ENCODE measurements at regions not wholly inside any gene's neighbourhood (a gene's known extent, or its start where the extent isn't known, plus 50 kb on each side); places are given as distances from the start of the nearest gene placed in this dataset.

DNA sequence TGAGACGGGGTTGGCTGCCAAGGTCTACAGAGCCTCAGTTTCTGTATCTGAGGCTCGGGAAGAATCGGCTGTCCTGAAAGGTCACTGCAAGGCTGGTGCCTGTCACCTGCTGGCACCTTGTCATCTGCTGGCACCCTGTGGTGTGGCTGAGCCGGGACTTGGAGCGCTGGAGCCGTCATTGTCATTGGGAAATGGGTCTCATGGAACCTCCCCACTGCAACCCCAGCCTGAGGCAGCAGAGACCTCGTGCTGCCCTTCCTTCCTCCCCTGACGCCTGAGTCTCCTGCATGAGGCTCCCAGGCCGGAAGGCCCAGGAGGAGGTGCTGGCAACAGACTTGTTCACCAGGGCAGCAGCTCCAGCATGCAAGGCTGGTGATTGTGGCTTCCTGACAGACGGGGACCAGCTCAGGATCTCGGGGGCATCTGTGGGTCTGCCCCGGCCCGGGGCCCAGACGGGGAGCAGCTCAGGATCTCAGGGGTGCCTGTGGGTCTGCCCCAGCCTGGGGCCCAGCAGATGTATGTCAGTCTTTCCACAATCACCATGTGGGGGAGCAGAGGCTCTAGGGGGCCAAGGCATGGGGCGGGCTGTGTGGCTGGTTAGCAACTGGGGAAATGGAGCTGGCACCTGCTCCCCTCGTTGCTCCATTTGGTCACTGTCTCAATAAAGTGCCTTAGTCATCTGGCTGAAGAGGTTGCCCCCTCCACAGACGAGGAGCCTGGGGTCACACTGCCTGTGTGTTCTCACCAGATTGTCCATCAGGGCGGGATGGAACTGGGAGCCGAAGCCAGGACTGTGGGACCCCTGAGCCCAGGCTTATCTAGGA lies 668.7 kb downstream of the BRD1 start:
- no peak for TF ChIP-seq CTCF (IDR thresholded peaks at IDR 0.05; ENCODE audit: insufficient read depth, low read depth, low read length)
- POLR2A ChIA-PET = no interaction called here
- Histone ChIP-seq H3K27me3 (ENCODE audit: control insufficient read depth, insufficient read depth, low read length) (no peaks in the 10 kb centered on the region), H3K4me3 (ENCODE audit: low read depth, low read length) (no peak overlapping the region), H3K36me3 (ENCODE audit: control insufficient read depth, insufficient read depth, low read length) (no peaks in the 10 kb centered on the region)
- CTCF ChIA-PET = no interaction called here
- no peak for DNase-seq (ENCODE audit: low read depth)

- H3K4me3 ChIP-seq (ENCODE audit: low read depth, low read length) = no peak overlapping the region
- DNase-seq (ENCODE audit: low read depth) = no peak
- POLR2A ChIA-PET = no interaction called here
- no peaks in the 10 kb centered on the region for H3K27me3 ChIP-seq (ENCODE audit: control insufficient read depth, insufficient read depth, low read length)
- TF ChIP-seq CTCF (IDR thresholded peaks at IDR 0.05; ENCODE audit: insufficient read depth, low read depth, low read length) = no peak
- CTCF ChIA-PET = no interaction called here
- no peaks in the 10 kb centered on the region for H3K36me3 ChIP-seq (ENCODE audit: control insufficient read depth, insufficient read depth, low read length)
These were observed 669.9 kb downstream of the BRD1 start for GRCh38 chr22:49157529-49158339.

DNA sequence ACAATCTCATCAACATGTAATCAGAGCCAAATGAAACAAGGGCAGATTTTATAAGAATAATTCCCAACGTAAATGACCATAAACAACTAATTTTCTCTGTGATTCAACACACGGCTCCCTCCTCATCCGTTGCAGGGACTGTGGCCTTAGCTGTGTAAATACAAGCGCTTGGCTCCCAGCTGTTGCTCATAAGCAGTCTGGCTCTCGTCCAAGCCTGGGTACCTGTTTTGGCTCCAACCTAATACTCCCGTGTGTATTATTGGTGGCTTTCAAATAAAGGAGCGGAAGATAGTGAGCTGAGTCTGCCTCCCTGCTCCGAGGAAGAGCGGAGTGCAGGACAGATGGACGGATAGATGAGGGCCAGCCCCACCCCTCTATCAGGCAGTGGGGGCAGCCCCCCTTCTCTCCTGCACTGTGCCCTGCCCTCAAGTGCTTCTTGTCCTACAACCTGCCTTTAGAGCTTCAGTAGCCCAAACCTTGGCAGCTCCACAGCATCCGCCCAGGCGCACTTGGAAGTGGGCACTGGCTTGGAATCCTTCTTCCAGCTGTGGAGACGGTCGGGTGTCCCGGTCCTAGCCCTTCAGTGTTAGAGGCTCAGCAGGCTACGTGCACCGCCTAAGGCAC lies 670.9 kb downstream of the BRD1 start:
- ChIA-PET POLR2A (no interaction called here), CTCF (no interaction called here)
- DNase-seq (ENCODE audit: low read depth) = no peak
- H3K36me3 ChIP-seq (ENCODE audit: control insufficient read depth, insufficient read depth, low read length) = no peaks in the 10 kb centered on the region
- H3K27me3 ChIP-seq (ENCODE audit: control insufficient read depth, insufficient read depth, low read length) = no peaks in the 10 kb centered on the region
- TF ChIP-seq CTCF (IDR thresholded peaks at IDR 0.05; ENCODE audit: insufficient read depth, low read depth, low read length) = no peak
- no peak overlapping the region for H3K4me3 ChIP-seq (ENCODE audit: low read depth, low read length)

- CTCF ChIA-PET = no interaction called here
- H3K4me3 ChIP-seq (ENCODE audit: low read depth, low read length) = no peak overlapping the region
- H3K36me3 ChIP-seq (ENCODE audit: control insufficient read depth, insufficient read depth, low read length) = no peaks in the 10 kb centered on the region
- POLR2A ChIA-PET = no interaction called here
- no peak for DNase-seq (ENCODE audit: low read depth)
- H3K27me3 ChIP-seq (ENCODE audit: control insufficient read depth, insufficient read depth, low read length) = no peaks in the 10 kb centered on the region
- no peak for TF ChIP-seq CTCF (IDR thresholded peaks at IDR 0.05; ENCODE audit: insufficient read depth, low read depth, low read length)
These were observed 671.7 kb downstream of the BRD1 start for GRCh38 chr22:49155770-49156580.

All from BJ (cell line).